ENCODE measurements at regions not wholly inside any gene's neighbourhood (a gene's known extent, or its start where the extent isn't known, plus 50 kb on each side); places are given as distances from the start of the nearest gene placed in this dataset.

GRCh38 chr4:126777649-126778048 is 855.1 kb upstream of the INTU start:
- TF ChIP-seq CTCF (IDR thresholded peaks at IDR 0.05; ENCODE audit: insufficient read depth, low read length) (no peak), POLR2AphosphoS5 (IDR thresholded peaks at IDR 0.05; ENCODE audit: low read depth) (no peak), REST (IDR thresholded peaks at IDR 0.05; ENCODE audit: insufficient replicate concordance, low read depth) (no peak), GABPA (IDR thresholded peaks at IDR 0.05; ENCODE audit: low read depth) (no peak)

All from HL-60 (cell line).